Ishikawa (cell line): ENCODE measurements at regions not wholly inside any gene's neighbourhood (a gene's known extent, or its start where the extent isn't known, plus 50 kb on each side); places are given as distances from the start of the nearest gene placed in this dataset.

Experiments used
- CEBPB ChIP-seq: IDR thresholded peaks from 2 replicates; pipeline ENCODE4 v1.6.1; 2012
- FOXM1 ChIP-seq: IDR thresholded peaks from 2 replicates; pipeline ENCODE4 v1.6.1; 2012; ENCODE audit warnings: low read depth, borderline replicate concordance
- RAD21 ChIP-seq: IDR thresholded peaks from 2 replicates; pipeline ENCODE4 v1.6.1; 2012; ENCODE audit warnings: low read depth
- TAF1 ChIP-seq: IDR thresholded peaks from 2 replicates; pipeline ENCODE4 v1.6.1; 2012; ENCODE audit warnings: low read depth, mild to moderate bottlenecking
- TCF12 ChIP-seq: IDR thresholded peaks from 2 replicates; pipeline ENCODE4 v1.6.1; 2012; ENCODE audit warnings: low read depth
- TEAD4 ChIP-seq: IDR thresholded peaks from 2 replicates; pipeline ENCODE4 v1.6.1; 2012
- TF ChIP-seq, protein P1 (sequence below): IDR thresholded peaks from 2 replicates; pipeline ENCODE4 v1.6.1; 2012; ENCODE audit warnings: low read depth, mild to moderate bottlenecking

DNA sequence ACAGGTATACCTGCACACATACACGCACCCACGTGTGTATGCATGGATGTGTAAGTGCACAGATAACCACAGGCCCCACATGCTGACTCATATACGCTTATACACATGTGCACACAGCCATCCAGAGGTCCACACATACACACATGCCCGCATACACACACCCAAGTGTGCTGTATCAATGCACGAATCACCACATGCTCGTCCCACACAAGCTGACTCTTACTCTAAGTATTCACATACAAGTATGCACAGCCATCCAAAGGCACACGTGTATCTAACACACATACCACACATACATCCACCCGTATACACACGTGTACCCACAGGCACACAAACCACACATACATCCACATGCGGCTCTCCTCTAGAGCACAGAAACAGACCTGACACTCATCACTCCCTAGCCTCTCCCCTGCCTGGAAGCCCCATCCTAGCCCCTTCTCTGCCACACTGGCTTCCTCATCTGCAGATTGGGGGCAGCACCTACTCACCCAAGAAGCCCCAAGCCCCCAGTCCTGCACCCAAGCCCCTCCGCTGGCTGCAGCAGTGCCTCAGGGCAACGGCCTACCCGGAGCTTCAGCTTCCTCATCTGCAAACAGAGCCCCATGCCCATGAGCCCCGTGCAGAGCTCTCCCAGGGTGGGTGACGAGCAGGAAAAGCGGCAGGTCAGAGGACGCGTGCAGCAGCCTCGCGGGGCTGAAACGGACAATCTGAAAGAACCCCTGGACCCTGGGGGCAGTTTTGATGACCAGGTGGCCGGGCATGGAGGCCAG, 105.4 kb downstream of the NCOR2 start:
- TF ChIP-seq CEBPB, result no peak
- no peak for TF ChIP-seq TAF1
- TF ChIP-seq, protein P1, sequence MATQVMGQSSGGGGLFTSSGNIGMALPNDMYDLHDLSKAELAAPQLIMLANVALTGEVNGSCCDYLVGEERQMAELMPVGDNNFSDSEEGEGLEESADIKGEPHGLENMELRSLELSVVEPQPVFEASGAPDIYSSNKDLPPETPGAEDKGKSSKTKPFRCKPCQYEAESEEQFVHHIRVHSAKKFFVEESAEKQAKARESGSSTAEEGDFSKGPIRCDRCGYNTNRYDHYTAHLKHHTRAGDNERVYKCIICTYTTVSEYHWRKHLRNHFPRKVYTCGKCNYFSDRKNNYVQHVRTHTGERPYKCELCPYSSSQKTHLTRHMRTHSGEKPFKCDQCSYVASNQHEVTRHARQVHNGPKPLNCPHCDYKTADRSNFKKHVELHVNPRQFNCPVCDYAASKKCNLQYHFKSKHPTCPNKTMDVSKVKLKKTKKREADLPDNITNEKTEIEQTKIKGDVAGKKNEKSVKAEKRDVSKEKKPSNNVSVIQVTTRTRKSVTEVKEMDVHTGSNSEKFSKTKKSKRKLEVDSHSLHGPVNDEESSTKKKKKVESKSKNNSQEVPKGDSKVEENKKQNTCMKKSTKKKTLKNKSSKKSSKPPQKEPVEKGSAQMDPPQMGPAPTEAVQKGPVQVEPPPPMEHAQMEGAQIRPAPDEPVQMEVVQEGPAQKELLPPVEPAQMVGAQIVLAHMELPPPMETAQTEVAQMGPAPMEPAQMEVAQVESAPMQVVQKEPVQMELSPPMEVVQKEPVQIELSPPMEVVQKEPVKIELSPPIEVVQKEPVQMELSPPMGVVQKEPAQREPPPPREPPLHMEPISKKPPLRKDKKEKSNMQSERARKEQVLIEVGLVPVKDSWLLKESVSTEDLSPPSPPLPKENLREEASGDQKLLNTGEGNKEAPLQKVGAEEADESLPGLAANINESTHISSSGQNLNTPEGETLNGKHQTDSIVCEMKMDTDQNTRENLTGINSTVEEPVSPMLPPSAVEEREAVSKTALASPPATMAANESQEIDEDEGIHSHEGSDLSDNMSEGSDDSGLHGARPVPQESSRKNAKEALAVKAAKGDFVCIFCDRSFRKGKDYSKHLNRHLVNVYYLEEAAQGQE, result no peak
- TF ChIP-seq RAD21, result no peak
- no peak for TF ChIP-seq FOXM1
- TF ChIP-seq TCF12, result no peak
- no peak for TF ChIP-seq TEAD4
